ENCODE measurements at regions not wholly inside any gene's neighbourhood (a gene's known extent, or its start where the extent isn't known, plus 50 kb on each side); places are given as distances from the start of the nearest gene placed in this dataset.

- TF ChIP-seq CREB5 (CRISPR knock-in tag; IDR thresholded peaks at IDR 0.05; ENCODE audit: low read depth) = no peak
- no peak for TF ChIP-seq ZC3H10 (CRISPR knock-in tag; IDR thresholded peaks at IDR 0.05)
- no peak for TF ChIP-seq PATZ1 (CRISPR knock-in tag; IDR thresholded peaks at IDR 0.05; ENCODE audit: borderline replicate concordance)
- TF ChIP-seq TCF4 (CRISPR knock-in tag; IDR thresholded peaks at IDR 0.05; ENCODE audit: borderline replicate concordance) = no peak
- no peak for TF ChIP-seq POU6F1 (CRISPR knock-in tag; IDR thresholded peaks at IDR 0.05; ENCODE audit: borderline replicate concordance, low read depth)
- TF ChIP-seq OSR1 (CRISPR knock-in tag; IDR thresholded peaks at IDR 0.05) = no peak
- no peak for TF ChIP-seq TSHZ2 (CRISPR knock-in tag; IDR thresholded peaks at IDR 0.05)
- TF ChIP-seq RARB (CRISPR knock-in tag; IDR thresholded peaks at IDR 0.05) = no peak
These were observed 462.6 kb downstream of the MIAT start for GRCh38 chr22:27120036-27120435.
